DND-41 (cell line): ENCODE measurements at regions not wholly inside any gene's neighbourhood (a gene's known extent, or its start where the extent isn't known, plus 50 kb on each side); places are given as distances from the start of the nearest gene placed in this dataset.

Source experiments
- ATAC-seq: fragments of 200-7000 bp; cut with Tn5 transposase; 3 replicates; pipeline ENCODE4 v1.9.1; 2021; ENCODE audit warnings: low read depth; ENCODE audit not compliant: insufficient read depth
- DNase-seq: peaks from one replicate; pipeline ENCODE4 v3.0.0-alpha.2; 2020
- H2AFZ ChIP-seq: 2 replicates; pipeline ENCODE4 v1.6.0; 2012; ENCODE audit warnings: low read depth, low read length
- H3K27ac ChIP-seq: 2 replicates; pipeline ENCODE4 v1.5.1; 2012; ENCODE audit warnings: low read length, inconsistent platforms
- H3K27me3 ChIP-seq: fragments of 200-600 bp; sonication (generic); 2 replicates; pipeline ENCODE4 v1.6.0; 2012; ENCODE audit warnings: low read length, mild to moderate bottlenecking, inconsistent platforms; ENCODE audit not compliant: insufficient read depth, poor library complexity
- H3K36me3 ChIP-seq: 2 replicates; pipeline ENCODE4 v1.5.1; 2012; ENCODE audit warnings: low read length, inconsistent platforms; ENCODE audit not compliant: insufficient read depth
- H3K4me1 ChIP-seq: 2 replicates; pipeline ENCODE4 v1.5.1; 2012; ENCODE audit warnings: mild to moderate bottlenecking, low read length; ENCODE audit not compliant: insufficient read depth
- H3K4me2 ChIP-seq: 2 replicates; pipeline ENCODE4 v1.6.0; 2012; ENCODE audit warnings: mild to moderate bottlenecking, moderate library complexity, low read length, inconsistent platforms; ENCODE audit not compliant: insufficient read depth
- H3K4me3 ChIP-seq, 2 experiments: fragments of 200-600 bp in 1 of 2; shearing (Covaris generic) in 1 of 2; 2 replicates each; pipeline ENCODE4 v1.5.1; 2012 to 2016; ENCODE audit warnings: inconsistent platforms in 2 of 2, low read length in 2 of 2, mild to moderate bottlenecking in 2 of 2, low read depth in 1 of 2, moderate library complexity in 1 of 2
- H3K79me2 ChIP-seq: 2 replicates; pipeline ENCODE4 v1.6.0; 2012; ENCODE audit warnings: low read length, inconsistent platforms; ENCODE audit not compliant: insufficient read depth
- H3K9ac ChIP-seq: 2 replicates; pipeline ENCODE4 v1.6.0; 2012; ENCODE audit warnings: low read depth, mild to moderate bottlenecking, inconsistent platforms, low read length, moderate library complexity
- H3K9me3 ChIP-seq: 2 replicates; pipeline ENCODE4 v1.5.1; 2012; ENCODE audit warnings: low read length, moderate library complexity, mild to moderate bottlenecking, inconsistent platforms; ENCODE audit not compliant: insufficient read depth, severe bottlenecking
- H4K20me1 ChIP-seq: 2 replicates; pipeline ENCODE4 v1.6.0; 2012; ENCODE audit warnings: low read length; ENCODE audit not compliant: insufficient read depth
- CTCF ChIP-seq: IDR thresholded peaks from 2 replicates; pipeline ENCODE4 v1.5.1; 2012; ENCODE audit warnings: borderline replicate concordance, low read length, moderate library complexity, mild to moderate bottlenecking; ENCODE audit not compliant: poor library complexity, severe bottlenecking; ENCODE audit errors: extremely low read depth
- EZH2 ChIP-seq: IDR thresholded peaks from 3 replicates; pipeline ENCODE4 v1.6.1; 2012; ENCODE audit warnings: borderline replicate concordance, low read depth, mild to moderate bottlenecking, moderate library complexity, low read length, inconsistent platforms; ENCODE audit not compliant: severe bottlenecking

- no peak overlapping the region for H3K4me2 ChIP-seq
- no peak overlapping the region for H2AFZ ChIP-seq
- H3K36me3 ChIP-seq = no peaks in the 10 kb centered on the region
- H3K9me3 ChIP-seq = no peaks in the 10 kb centered on the region
- H3K4me3 ChIP-seq = no peak overlapping the region
- H3K27me3 ChIP-seq = no peaks in the 10 kb centered on the region
- ATAC-seq = no peak
- H3K9ac ChIP-seq = no peak overlapping the region
- H3K79me2 ChIP-seq = no peaks in the 10 kb centered on the region
- no peaks in the 10 kb centered on the region for H3K4me1 ChIP-seq
- H4K20me1 ChIP-seq = no peaks in the 10 kb centered on the region
- no peak overlapping the region for H3K27ac ChIP-seq
- TF ChIP-seq CTCF = no peak
- no peak for TF ChIP-seq EZH2
- no peak for DNase-seq
Observed at GRCh38 chr6:159642995-159643394, 50.0 kb downstream of the SOD2 start.

GRCh38 chr6:159642481-159642880 is 50.6 kb downstream of the SOD2 start:
- no peak for DNase-seq
- H4K20me1 ChIP-seq = no peaks in the 10 kb centered on the region

GRCh38 chr6:159640722-159641482 is 52.1 kb downstream of the SOD2 start:
- TF ChIP-seq CTCF (no peak), EZH2 (no peak)
- DNase-seq = no peak
- H4K20me1 ChIP-seq = no peaks in the 10 kb centered on the region
- no peak overlapping the region for H3K9ac ChIP-seq
- no peaks in the 10 kb centered on the region for H3K36me3 ChIP-seq
- no peak overlapping the region for H3K4me3 ChIP-seq
- no peak overlapping the region for H3K4me2 ChIP-seq
- no peak for ATAC-seq
- H2AFZ ChIP-seq = no peak overlapping the region
- no peaks in the 10 kb centered on the region for H3K27me3 ChIP-seq
- no peaks in the 10 kb centered on the region for H3K4me1 ChIP-seq
- H3K9me3 ChIP-seq = no peaks in the 10 kb centered on the region
- H3K79me2 ChIP-seq = no peaks in the 10 kb centered on the region
- no peak overlapping the region for H3K27ac ChIP-seq

More at GRCh38 chr6:159642481-159642880, 50.6 kb downstream of the SOD2 start:
- no peak overlapping the region for H3K4me3 ChIP-seq
- no peaks in the 10 kb centered on the region for H3K79me2 ChIP-seq
- H3K27me3 ChIP-seq = no peaks in the 10 kb centered on the region
- no peak overlapping the region for H3K27ac ChIP-seq
- H3K9me3 ChIP-seq = no peaks in the 10 kb centered on the region
- no peak overlapping the region for H3K9ac ChIP-seq
- no peak for TF ChIP-seq CTCF
- TF ChIP-seq EZH2 = no peak
- H3K4me1 ChIP-seq = no peaks in the 10 kb centered on the region
- ATAC-seq = no peak
- H2AFZ ChIP-seq = no peak overlapping the region
- no peak overlapping the region for H3K4me2 ChIP-seq
- no peaks in the 10 kb centered on the region for H3K36me3 ChIP-seq
